B cell (primary cell): ENCODE measurements at regions not wholly inside any gene's neighbourhood (a gene's known extent, or its start where the extent isn't known, plus 50 kb on each side); places are given as distances from the start of the nearest gene placed in this dataset.

Experiments
- ATAC-seq: fragments of 200-7000 bp; cut with Tn5 transposase; one replicate; pipeline ENCODE4 v1.10.0; 2021; ENCODE audit warnings: low read depth, mild to moderate bottlenecking, moderate number of reproducible peaks, moderate library complexity
- CTCF ChIA-PET: fragments of 350-600 bp; sonication (Branson Sonifier 250); formaldehyde crosslinking; loops from one replicate; lab custom pipeline; 2021; ENCODE audit warnings: antibody characterized with exemption, inconsistent platforms; lab: Charles Lee
- POLR2A ChIA-PET: fragments of 350-600 bp; sonication (Branson Sonifier 250); formaldehyde crosslinking; loops from one replicate; lab custom pipeline; 2021; ENCODE audit warnings: antibody characterized with exemption; lab: Charles Lee
- DNase-seq: peaks from one replicate; pipeline ENCODE4 v3.0.0; 2013
- H2AFZ ChIP-seq: 2 replicates; pipeline ENCODE4 v1.6.1; 2012; ENCODE audit warnings: mild to moderate bottlenecking, low read depth, low read length; ENCODE audit not compliant: insufficient read depth, poor library complexity, severe bottlenecking
- H3K27ac ChIP-seq, 2 donors: 1 replicate in 1 of 2; 2 replicates in 1 of 2; pipeline ENCODE4 v1.5.1; 2012 to 2013; ENCODE audit warnings: low read length in 2 of 2, mild to moderate bottlenecking in 2 of 2, moderate library complexity in 1 of 2
- H3K27me3 ChIP-seq, 4 experiments: fragments of 200-600 bp in 1 of 4; sonication (generic) in 1 of 4; replicated peaks in 1 of 4; 1 replicate in 2 of 4; 2 replicates in 2 of 4; pipeline versions ENCODE4 v1.6.1 to v1.7.0; 2013 to 2016; ENCODE audit warnings: low read length in 3 of 4, mild to moderate bottlenecking in 2 of 4, mixed read lengths in 1 of 4, moderate library complexity in 1 of 4; ENCODE audit not compliant: insufficient read depth in 4 of 4, control insufficient read depth in 3 of 4; ENCODE audit errors: control extremely low read depth in 1 of 4
- H3K36me3 ChIP-seq, 2 experiments: replicated peaks in 1 of 2; 1 replicate in 1 of 2; 2 replicates in 1 of 2; pipeline versions ENCODE4 v1.6.1 to v1.7.1; 2013; ENCODE audit warnings: low read length in 1 of 2; ENCODE audit not compliant: insufficient read depth in 2 of 2, control insufficient read depth in 1 of 2; ENCODE audit errors: control extremely low read depth in 1 of 2, extremely low read depth in 1 of 2
- H3K4me1 ChIP-seq, 2 donors: fragments of 200-600 bp in 1 of 2; sonication (generic) in 1 of 2; 1 replicate in 1 of 2; 2 replicates in 1 of 2; pipeline versions ENCODE4 v1.5.1 to v1.6.1; 2013 to 2017; ENCODE audit warnings: low read length in 2 of 2; ENCODE audit not compliant: control insufficient read depth in 2 of 2, insufficient read depth in 2 of 2
- H3K4me2 ChIP-seq: replicated peaks from 2 replicates; pipeline ENCODE3; 2012; ENCODE audit warnings: mild to moderate bottlenecking, low read depth, low read length; ENCODE audit not compliant: poor library complexity, severe bottlenecking
- H3K4me3 ChIP-seq, 5 experiments: fragments of 200-600 bp in 1 of 5; sonication (generic) in 1 of 5; 1 replicate in 3 of 5; 2 replicates in 2 of 5; pipeline versions ENCODE4 v1.5.1 to v1.7.0; 2011 to 2016; ENCODE audit warnings: low read length in 4 of 5, mild to moderate bottlenecking in 4 of 5, low read depth in 2 of 5, control low read depth in 1 of 5, moderate library complexity in 1 of 5; ENCODE audit not compliant: insufficient read depth in 1 of 5; ENCODE audit errors: control extremely low read depth in 1 of 5, extremely low read depth in 1 of 5
- H3K79me2 ChIP-seq: fragments of 200-600 bp; sonication (generic); one replicate; pipeline ENCODE4 v1.6.0; 2016; ENCODE audit warnings: low read length; ENCODE audit not compliant: control insufficient read depth, insufficient read depth
- H3K9ac ChIP-seq: fragments of 200-600 bp; sonication (generic); 2 replicates; pipeline ENCODE4 v1.6.1; 2017; ENCODE audit warnings: mild to moderate bottlenecking, low read length, moderate library complexity
- H3K9me3 ChIP-seq, 3 donors: one replicate each; pipeline versions ENCODE4 v1.6.1 to v1.7.1; 2013; ENCODE audit warnings: low read length in 2 of 3; ENCODE audit not compliant: control insufficient read depth in 2 of 3, insufficient read depth in 1 of 3; ENCODE audit errors: control extremely low read depth in 1 of 3
- H4K20me1 ChIP-seq: 2 replicates; pipeline ENCODE4 v1.6.0; 2012; ENCODE audit warnings: mild to moderate bottlenecking, low read length; ENCODE audit not compliant: insufficient read depth, control insufficient read depth, poor library complexity, severe bottlenecking
- H3K27ac Mint-ChIP-seq: one replicate; pipeline ENCODE4 v1.8.0; 2021; ENCODE audit warnings: mixed read lengths
- H3K27me3 Mint-ChIP-seq: one replicate; pipeline ENCODE4 v1.8.0; 2021; ENCODE audit warnings: mixed read lengths
- H3K4me1 Mint-ChIP-seq: one replicate; pipeline ENCODE4 v1.8.0; 2021; ENCODE audit warnings: mixed read lengths
- H3K4me3 Mint-ChIP-seq: one replicate; pipeline ENCODE4 v1.8.0; 2021; ENCODE audit warnings: mixed read lengths
- H3K9me3 Mint-ChIP-seq: one replicate; pipeline ENCODE4 v1.8.0; 2022; ENCODE audit warnings: mixed read lengths; ENCODE audit not compliant: insufficient read depth
- EZH2 ChIP-seq: IDR thresholded peaks from 2 replicates; pipeline ENCODE4 v1.6.1; 2012; ENCODE audit warnings: borderline replicate concordance, low read depth, mild to moderate bottlenecking, moderate library complexity, low read length; ENCODE audit not compliant: insufficient read depth, poor library complexity, severe bottlenecking
- WGBS: methylation state at CpG from one replicate; pipeline ENCODE4 v1.1.5; 2013; ENCODE audit warnings: missing lambda C conversion rate; ENCODE audit not compliant: insufficient coverage; 5-methylcytosine and 5-hydroxymethylcytosine counted together
- intact Hi-C: fragments of 100-400 bp; cut with micrococcal nuclease; formaldehyde crosslinking; loops from one replicate; pipeline ENCODE4 v1.10.0; 2022
- TF ChIP-seq, protein P1 (sequence below): fragments of 200-600 bp; IDR thresholded peaks from one replicate; pipeline ENCODE4 v1.8.0; 2022; ENCODE audit warnings: antibody characterized with exemption, mild to moderate bottlenecking

DNA sequence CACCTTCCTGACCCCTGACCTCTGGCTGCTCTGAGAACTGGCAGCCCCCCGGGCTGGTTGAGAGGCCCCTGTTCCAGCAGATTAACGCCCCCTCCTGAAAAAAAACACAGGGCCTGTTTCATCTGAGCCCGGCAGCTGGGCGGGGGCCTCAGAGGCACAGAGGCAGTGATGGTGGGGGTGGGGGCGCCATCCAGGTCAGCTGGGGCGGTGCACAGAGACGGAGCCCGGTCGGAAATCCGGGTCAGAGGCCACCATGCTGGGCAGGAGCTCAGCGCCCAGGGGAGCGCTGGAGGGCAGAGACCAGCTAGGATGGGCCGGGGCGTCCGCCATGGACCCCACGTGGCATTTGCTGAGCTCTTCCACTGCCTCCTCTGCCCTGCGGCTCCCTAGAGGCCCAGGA lies 68.0 kb downstream of the UNCX start:
- Histone ChIP-seq H3K27ac (no peak overlapping the region), H3K4me1 (no peaks in the 10 kb centered on the region), H3K27me3 (peaks cover 0 to 16% (median 0%) of the 10 kb centered on the region in 4 experiments), H3K79me2 (no peaks in the 10 kb centered on the region), H3K9ac (no peak overlapping the region), H3K9me3 (peaks cover 0 to 7% (median 0%) of the 10 kb centered on the region in 3 donors), H4K20me1 (no peaks in the 10 kb centered on the region), H3K4me2 (no peak overlapping the region), H3K36me3 (no peaks in the 10 kb centered on the region), H2AFZ (no peak overlapping the region), H3K4me3 (no peak overlapping the region)
- Mint-ChIP-seq H3K4me3 (no peak overlapping the region), H3K27ac (no peak overlapping the region), H3K27me3 (peaks cover 7% of the 10 kb centered on the region), H3K9me3 (no peaks in the 10 kb centered on the region), H3K4me1 (no peaks in the 10 kb centered on the region)
- POLR2A ChIA-PET, result no interaction called here
- no peak for DNase-seq
- CTCF ChIA-PET, result no interaction called here
- TF ChIP-seq, protein P1, sequence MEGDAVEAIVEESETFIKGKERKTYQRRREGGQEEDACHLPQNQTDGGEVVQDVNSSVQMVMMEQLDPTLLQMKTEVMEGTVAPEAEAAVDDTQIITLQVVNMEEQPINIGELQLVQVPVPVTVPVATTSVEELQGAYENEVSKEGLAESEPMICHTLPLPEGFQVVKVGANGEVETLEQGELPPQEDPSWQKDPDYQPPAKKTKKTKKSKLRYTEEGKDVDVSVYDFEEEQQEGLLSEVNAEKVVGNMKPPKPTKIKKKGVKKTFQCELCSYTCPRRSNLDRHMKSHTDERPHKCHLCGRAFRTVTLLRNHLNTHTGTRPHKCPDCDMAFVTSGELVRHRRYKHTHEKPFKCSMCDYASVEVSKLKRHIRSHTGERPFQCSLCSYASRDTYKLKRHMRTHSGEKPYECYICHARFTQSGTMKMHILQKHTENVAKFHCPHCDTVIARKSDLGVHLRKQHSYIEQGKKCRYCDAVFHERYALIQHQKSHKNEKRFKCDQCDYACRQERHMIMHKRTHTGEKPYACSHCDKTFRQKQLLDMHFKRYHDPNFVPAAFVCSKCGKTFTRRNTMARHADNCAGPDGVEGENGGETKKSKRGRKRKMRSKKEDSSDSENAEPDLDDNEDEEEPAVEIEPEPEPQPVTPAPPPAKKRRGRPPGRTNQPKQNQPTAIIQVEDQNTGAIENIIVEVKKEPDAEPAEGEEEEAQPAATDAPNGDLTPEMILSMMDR, result no peak
- TF ChIP-seq EZH2, result no peak
- no peak for ATAC-seq
- intact Hi-C loops, result no loop called here
- 82% methylated on average over 14 of the region's 17 CpGs for WGBS

DNA sequence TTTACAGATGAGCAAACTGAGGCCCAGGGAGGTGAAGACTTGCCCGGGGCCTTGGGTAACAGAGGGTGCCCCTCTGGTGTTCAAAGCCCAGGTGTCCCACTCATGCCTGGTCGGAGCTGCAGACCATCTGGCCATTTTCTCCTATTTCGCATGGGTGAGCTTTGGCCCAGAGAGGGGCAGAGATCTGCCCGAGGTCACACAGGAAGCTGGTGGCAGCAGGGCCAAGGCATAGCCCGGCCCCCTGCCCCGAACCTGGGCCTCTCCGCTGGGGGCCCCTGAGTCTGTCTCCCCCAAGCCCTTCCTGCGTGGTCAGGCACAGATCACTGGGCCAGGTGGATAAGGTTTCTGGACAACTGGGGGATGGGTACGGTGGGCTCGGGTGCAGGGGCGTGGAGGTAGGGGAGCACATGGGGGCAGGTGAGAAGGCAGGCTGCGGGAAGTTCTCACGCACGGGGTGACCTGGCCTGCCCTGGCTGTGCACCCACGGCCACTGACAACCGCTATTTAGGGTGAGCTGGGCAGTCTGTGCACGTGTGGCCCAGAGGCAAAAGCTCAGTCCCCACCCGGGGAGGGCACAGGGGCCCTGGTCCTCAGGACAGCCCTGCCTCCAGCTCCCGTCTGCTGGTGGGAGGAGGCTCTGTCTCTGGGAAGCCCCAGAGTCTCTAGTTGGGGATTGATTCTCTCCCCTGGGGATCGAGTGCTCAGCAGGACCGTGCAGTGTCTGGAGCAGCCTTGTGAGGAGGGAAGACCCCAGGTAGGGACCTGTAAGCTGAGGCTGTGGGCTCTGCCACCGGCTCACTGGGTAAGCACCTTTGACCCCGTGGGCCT lies 68.6 kb downstream of the UNCX start:
- Mint-ChIP-seq H3K9me3 (no peaks in the 10 kb centered on the region), H3K27ac (no peak overlapping the region), H3K4me3 (no peak overlapping the region), H3K4me1 (no peaks in the 10 kb centered on the region), H3K27me3 (peaks cover 7% of the 10 kb centered on the region)
- Histone ChIP-seq H3K27ac (no peak overlapping the region), H3K9me3 (peaks cover 0 to 7% (median 0%) of the 10 kb centered on the region in 3 donors), H3K4me2 (no peak overlapping the region), H2AFZ (no peak overlapping the region), H3K27me3 (peaks cover 0 to 12% (median 0%) of the 10 kb centered on the region in 4 experiments), H3K9ac (no peak overlapping the region), H3K4me3 (no peak overlapping the region), H3K79me2 (no peaks in the 10 kb centered on the region), H3K4me1 (no peaks in the 10 kb centered on the region), H4K20me1 (no peaks in the 10 kb centered on the region), H3K36me3 (no peaks in the 10 kb centered on the region)
- TF ChIP-seq, protein P1, result no peak
- TF ChIP-seq EZH2, result no peak
- CTCF ChIA-PET, result no interaction called here
- no peak for DNase-seq
- POLR2A ChIA-PET, result no interaction called here
- ATAC-seq, result no peak
- intact Hi-C loops, result no loop called here
- 50% methylated on average over 21 of the region's 23 CpGs for WGBS
